Thoracic aorta (tissue), 2 donors: ENCODE measurements at regions not wholly inside any gene's neighbourhood (a gene's known extent, or its start where the extent isn't known, plus 50 kb on each side); places are given as distances from the start of the nearest gene placed in this dataset.
"Not testable (repeated sequence)": the region's sequence is repeated elsewhere in the genome, so short reads cannot be mapped to it uniquely, and the experiment has no call there.

Experiments
- ATAC-seq: fragments of 150-250 bp; one replicate; pipeline ENCODE4 v1.8.0; 2017; ENCODE audit warnings: low read depth; ENCODE audit not compliant: insufficient number of reproducible peaks, low FRiP score
- DNase-seq: peaks from one replicate; pipeline ENCODE4 v3.0.0-alpha.2; 2020; ENCODE audit warnings: low spot score
- H3K27ac ChIP-seq, 2 donors: fragments of 200-600 bp; sonication (generic); 1 replicate in 1 of 2; 2 replicates in 1 of 2; pipeline ENCODE4 v1.5.1; 2016; ENCODE audit warnings: mild to moderate bottlenecking in 2 of 2, moderate library complexity in 2 of 2
- H3K27me3 ChIP-seq: fragments of 200-600 bp; sonication (generic); replicated peaks from 2 replicates; pipeline ENCODE4 v1.6.0; 2016; ENCODE audit warnings: mild to moderate bottlenecking; ENCODE audit not compliant: insufficient read depth
- H3K36me3 ChIP-seq: fragments of 200-600 bp; sonication (generic); one replicate; pipeline ENCODE4 v1.5.1; 2016
- H3K4me1 ChIP-seq, 2 donors: fragments of 200-600 bp; sonication (generic); 1 replicate in 1 of 2; 2 replicates in 1 of 2; pipeline versions ENCODE4 v1.5.1 to v1.6.0; 2016; ENCODE audit warnings: low read depth in 2 of 2, mild to moderate bottlenecking in 1 of 2; ENCODE audit not compliant: control insufficient read depth in 1 of 2
- H3K4me3 ChIP-seq: fragments of 200-600 bp; sonication (generic); 2 replicates; pipeline ENCODE4 v1.5.1; 2016; ENCODE audit warnings: mild to moderate bottlenecking
- H3K9me3 ChIP-seq: fragments of 200-600 bp; sonication (generic); 2 replicates; pipeline ENCODE4 v1.5.1; 2016
- TF ChIP-seq, protein P1 (sequence below): fragments of 200-600 bp; sonication (generic); IDR thresholded peaks from one replicate; pipeline ENCODE4 v1.5.1; 2019; ENCODE audit warnings: antibody characterized with exemption

GRCh38 chr18:56443166-56443907, 195.1 kb downstream of the TXNL1 start:
- H3K9me3 ChIP-seq: no peaks in the 10 kb centered on the region
- H3K36me3 ChIP-seq: no peaks in the 10 kb centered on the region
- no peak for ATAC-seq
- no peak overlapping the region for H3K27ac ChIP-seq
- H3K4me3 ChIP-seq: no peak overlapping the region
- DNase-seq: no peak
- no peaks in the 10 kb centered on the region for H3K27me3 ChIP-seq
- peaks cover 3 to 8% of the 10 kb centered on the region in 2 donors for H3K4me1 ChIP-seq
- TF ChIP-seq, protein P1, sequence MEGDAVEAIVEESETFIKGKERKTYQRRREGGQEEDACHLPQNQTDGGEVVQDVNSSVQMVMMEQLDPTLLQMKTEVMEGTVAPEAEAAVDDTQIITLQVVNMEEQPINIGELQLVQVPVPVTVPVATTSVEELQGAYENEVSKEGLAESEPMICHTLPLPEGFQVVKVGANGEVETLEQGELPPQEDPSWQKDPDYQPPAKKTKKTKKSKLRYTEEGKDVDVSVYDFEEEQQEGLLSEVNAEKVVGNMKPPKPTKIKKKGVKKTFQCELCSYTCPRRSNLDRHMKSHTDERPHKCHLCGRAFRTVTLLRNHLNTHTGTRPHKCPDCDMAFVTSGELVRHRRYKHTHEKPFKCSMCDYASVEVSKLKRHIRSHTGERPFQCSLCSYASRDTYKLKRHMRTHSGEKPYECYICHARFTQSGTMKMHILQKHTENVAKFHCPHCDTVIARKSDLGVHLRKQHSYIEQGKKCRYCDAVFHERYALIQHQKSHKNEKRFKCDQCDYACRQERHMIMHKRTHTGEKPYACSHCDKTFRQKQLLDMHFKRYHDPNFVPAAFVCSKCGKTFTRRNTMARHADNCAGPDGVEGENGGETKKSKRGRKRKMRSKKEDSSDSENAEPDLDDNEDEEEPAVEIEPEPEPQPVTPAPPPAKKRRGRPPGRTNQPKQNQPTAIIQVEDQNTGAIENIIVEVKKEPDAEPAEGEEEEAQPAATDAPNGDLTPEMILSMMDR: no peak

DNA sequence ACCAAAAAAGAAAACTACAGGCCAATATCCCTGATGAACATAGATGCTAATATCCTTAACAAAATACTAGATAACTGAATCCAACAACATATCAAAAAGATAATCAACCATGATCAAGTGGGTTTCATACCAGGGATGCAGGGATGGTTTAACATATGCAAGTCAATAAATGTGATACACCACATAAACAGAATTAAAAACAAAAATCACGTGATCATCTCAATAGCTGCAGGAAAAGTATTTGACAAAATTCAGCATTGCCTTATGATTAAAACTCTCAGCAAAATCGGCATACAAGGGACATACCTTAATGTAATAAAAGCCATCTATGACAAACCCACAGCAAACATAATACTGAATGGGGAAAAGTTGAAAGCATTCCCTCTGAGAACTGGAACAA, 199.9 kb downstream of the TXNL1 start:
- DNase-seq, ATAC-seq, H3K27ac ChIP-seq, H3K4me3 ChIP-seq, H3K36me3 ChIP-seq, H3K4me1 ChIP-seq, H3K27me3 ChIP-seq, H3K9me3 ChIP-seq: not testable (repeated sequence)

- Histone ChIP-seq H3K9me3 (no peaks in the 10 kb centered on the region), H3K36me3 (no peaks in the 10 kb centered on the region), H3K27ac (no peak overlapping the region), H3K27me3 (no peaks in the 10 kb centered on the region), H3K4me1 (no peaks in the 10 kb centered on the region), H3K4me3 (no peak overlapping the region)
- TF ChIP-seq, protein P1: no peak
- ATAC-seq (no peak), DNase-seq (no peak)
Observed at GRCh38 chr18:56436651-56437050, 201.7 kb downstream of the TXNL1 start.

DNA sequence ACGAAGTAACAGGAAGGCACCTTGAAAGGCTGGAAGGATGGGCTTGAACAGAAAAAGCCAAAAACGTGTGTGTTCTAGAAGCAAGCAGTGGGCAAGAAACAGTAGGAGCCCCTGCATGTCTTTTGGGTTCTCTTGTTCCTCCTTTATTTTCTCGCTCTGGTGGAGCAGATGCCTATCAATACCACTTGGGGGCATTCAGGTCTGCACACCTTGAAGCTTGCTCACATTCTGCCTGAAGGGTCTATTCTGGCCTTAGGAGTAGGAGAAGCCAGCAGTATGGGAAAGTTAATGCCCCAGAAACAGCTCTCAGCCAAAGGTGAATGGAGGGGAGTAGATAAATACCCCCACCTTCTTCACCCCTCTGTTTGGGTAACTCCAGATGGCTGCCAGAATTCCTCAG, 204.5 kb downstream of the TXNL1 start:
- no peak for ATAC-seq
- no peak for DNase-seq
- Histone ChIP-seq H3K4me1 (no peaks in the 10 kb centered on the region), H3K36me3 (no peaks in the 10 kb centered on the region), H3K27me3 (no peaks in the 10 kb centered on the region), H3K4me3 (no peak overlapping the region), H3K27ac (no peak overlapping the region), H3K9me3 (no peaks in the 10 kb centered on the region)
- TF ChIP-seq, protein P1: no peak

- Histone ChIP-seq H3K9me3 (peaks cover 7% of the 10 kb centered on the region), H3K27ac (no peak overlapping the region), H3K4me3 (no peak overlapping the region), H3K27me3 (no peaks in the 10 kb centered on the region), H3K4me1 (no peaks in the 10 kb centered on the region), H3K36me3 (no peaks in the 10 kb centered on the region)
- ATAC-seq: no peak
- TF ChIP-seq, protein P1: no peak
- no peak for DNase-seq
Observed at GRCh38 chr18:56431551-56431950, 206.8 kb downstream of the TXNL1 start.

- H3K27ac ChIP-seq: no peak overlapping the region
- no peaks in the 10 kb centered on the region for H3K36me3 ChIP-seq
- H3K4me3 ChIP-seq: no peak overlapping the region
- DNase-seq (no peak), ATAC-seq (no peak)
- no peaks in the 10 kb centered on the region for H3K27me3 ChIP-seq
- peaks cover 7% of the 10 kb centered on the region for H3K9me3 ChIP-seq
- H3K4me1 ChIP-seq: no peaks in the 10 kb centered on the region
- TF ChIP-seq, protein P1: no peak
Observed at GRCh38 chr18:56423626-56424025, 214.8 kb downstream of the TXNL1 start.
